ENCODE measurements at regions not wholly inside any gene's neighbourhood (a gene's known extent, or its start where the extent isn't known, plus 50 kb on each side); places are given as distances from the start of the nearest gene placed in this dataset.

DNA sequence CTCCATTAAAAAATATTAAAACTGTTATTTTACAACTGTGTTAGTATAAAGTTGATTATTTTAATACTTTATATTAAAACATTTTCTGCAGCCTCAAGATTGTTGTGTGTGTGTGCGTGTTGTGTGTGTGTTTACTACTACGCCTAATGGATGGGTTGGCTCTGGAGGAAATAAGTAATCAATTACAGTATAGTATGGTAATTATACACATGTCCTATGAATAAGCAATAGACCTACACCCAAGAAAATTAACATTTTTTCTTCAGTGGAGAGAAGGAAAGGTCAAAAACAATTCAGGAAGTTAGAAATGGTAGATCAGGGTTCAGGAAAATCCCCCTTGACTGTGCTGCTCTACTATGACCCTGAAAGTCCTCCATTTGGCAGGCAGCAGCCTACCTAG, 65.7 kb upstream of the DYRK2 start:
- no peak for DNase-seq (ENCODE audit: low read depth in 2 of 2)

DNA sequence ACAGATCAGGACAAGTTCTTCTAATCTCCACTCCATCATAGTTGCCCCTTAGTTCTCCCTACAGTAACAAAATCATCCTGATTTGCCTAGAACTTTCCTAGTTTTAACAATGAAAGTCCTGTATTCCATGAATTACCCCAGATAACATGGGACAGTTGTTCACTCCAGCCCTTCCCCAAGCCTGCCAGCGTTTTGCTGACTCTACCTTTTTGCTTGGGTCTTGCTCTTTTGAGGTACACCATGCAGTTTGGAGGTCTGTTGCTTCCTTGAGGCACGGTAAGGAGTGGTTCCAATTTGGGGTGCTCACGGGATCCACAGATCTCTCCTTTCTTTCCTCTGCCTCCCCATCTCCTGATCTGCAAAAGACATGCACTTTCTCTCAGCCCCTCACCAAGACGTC, 61.6 kb upstream of the DYRK2 start:
- no peak for DNase-seq (ENCODE audit: low read depth in 2 of 2)

DNA sequence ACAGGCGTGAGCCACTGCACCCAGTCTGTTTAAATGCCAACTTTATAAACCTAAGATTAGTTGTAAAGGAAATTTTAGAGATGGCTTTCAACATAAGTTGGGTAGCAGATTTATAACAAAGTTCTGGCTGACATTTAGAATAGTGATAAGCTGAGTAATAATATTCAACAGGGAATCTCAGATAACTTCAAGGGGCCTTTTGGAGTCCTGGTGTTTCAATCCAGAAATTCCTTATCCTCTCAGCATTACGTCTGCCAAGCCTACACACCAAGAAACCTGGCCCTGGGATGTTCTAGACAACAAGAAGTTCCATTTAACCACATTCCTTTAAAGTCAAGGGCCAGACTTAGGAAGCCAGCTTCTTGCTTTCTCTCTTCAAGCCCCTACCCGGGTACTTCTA, 59.5 kb upstream of the DYRK2 start:
- DNase-seq (ENCODE audit: low read depth in 2 of 2) = no peak

- no peak for DNase-seq (ENCODE audit: low read depth in 2 of 2)
These were observed 58.3 kb upstream of the DYRK2 start for GRCh38 chr12:67590149-67590790.

DNA sequence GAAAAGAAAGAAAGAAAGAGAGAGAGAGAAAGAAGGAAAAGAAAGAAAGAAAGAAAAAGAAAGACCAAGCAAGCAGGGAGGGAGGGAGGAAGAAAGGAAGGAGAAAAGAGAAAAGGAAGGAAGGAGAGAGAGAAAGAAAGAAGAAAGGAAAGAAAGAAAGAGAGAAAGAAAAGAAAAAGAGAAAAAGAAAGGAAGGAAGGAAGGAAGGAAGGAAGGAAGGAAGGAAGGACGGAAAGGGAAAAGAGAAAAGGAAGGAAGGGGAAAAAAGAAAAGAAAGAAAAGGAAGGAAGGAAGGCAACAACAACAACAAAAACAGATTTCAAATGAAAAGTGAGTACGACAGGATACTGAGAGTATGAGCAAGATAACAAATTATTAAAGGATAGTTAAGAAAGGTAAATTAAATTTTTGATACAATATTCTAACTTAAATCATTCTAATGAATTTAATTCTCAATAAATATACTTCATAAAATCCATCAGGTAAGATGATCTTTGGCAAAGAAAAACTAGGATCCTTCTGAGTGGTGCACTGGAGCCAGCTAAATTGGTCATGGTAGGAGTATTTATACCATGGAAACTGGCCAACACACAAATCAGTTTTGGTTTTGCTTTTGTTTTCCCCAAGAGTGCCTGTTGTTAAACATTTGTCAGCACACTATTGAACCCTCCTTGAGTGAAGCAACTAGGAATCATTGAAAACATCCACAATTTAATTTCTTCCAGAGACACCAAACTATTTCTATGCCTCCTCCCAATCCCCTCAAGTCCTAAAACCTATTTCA, 56.1 kb upstream of the DYRK2 start:
- no peak for DNase-seq (ENCODE audit: low read depth in 2 of 2)

GRCh38 chr12:67593041-67593440, 55.5 kb upstream of the DYRK2 start:
- DNase-seq (ENCODE audit: low read depth in 2 of 2) = no peak

GRCh38 chr12:67593461-67594330, 54.8 kb upstream of the DYRK2 start:
- no peak for DNase-seq (ENCODE audit: low read depth in 2 of 2)

DNA sequence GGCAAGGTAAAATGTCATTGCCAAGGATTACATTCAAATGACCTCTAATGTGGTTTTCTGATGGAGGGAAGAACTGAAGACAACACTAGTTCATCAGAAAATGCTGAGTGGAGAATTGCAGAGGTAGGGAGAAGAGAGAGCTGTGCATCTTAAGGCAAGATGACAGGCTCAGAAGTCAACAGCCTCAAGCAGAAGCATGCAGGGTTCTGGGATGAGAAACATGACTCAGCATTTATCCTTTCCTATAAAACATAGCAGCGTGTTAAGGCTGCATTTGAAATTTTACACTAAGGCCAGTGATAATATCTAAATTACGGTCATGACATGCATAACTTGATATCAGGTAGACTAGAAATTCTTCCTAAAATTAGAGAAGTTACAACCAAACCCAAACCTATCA, 53.7 kb upstream of the DYRK2 start:
- no peak for DNase-seq (ENCODE audit: low read depth in 2 of 2)

GRCh38 chr12:67595365-67595764, 53.2 kb upstream of the DYRK2 start:
- no peak for DNase-seq (ENCODE audit: low read depth in 2 of 2)

GRCh38 chr12:67598598-67598997, 49.9 kb upstream of the DYRK2 start:
- DNase-seq (ENCODE audit: low read depth in 2 of 2) = no peak

Measured in stimulated activated CD8-positive, alpha-beta memory T cell treated with anti-CD3 and anti-CD28 coated beads, Interleukin-7, amount 100 ng/mL, for 1 hour (primary cell).